GM12878 (cell line): ENCODE measurements at regions not wholly inside any gene's neighbourhood (a gene's known extent, or its start where the extent isn't known, plus 50 kb on each side); places are given as distances from the start of the nearest gene placed in this dataset.

ENCODE experiments used
- ATAC-seq: fragments of 200-7000 bp; cut with Tn5 transposase; 3 replicates; pipeline ENCODE4 v1.9.1; 2020; ENCODE audit warnings: mild to moderate bottlenecking, moderate library complexity
- BruUV-seq: library from RNA; stranded (reverse); fragments of 400-500 nt; replicated peaks from 2 replicates; lab custom pipeline; 2021; lab: Mats Ljungman, UMichigan
- CTCF ChIA-PET: fragments of 300-600 bp; sonication (Branson Sonifier 250); formaldehyde crosslinking; extraction: SDS; loops from one replicate; lab custom pipeline; 2021; ENCODE audit warnings: inconsistent platforms; lab: Yijun Ruan, JAX
- POLR2A ChIA-PET: fragments of 350-600 bp; formaldehyde crosslinking; extraction: SDS; loops from one replicate; lab custom pipeline; 2021; ENCODE audit warnings: inconsistent platforms; lab: Charles Lee
- RAD21 ChIA-PET: fragments of 300-600 bp; sonication (Branson Sonifier 250); formaldehyde crosslinking; loops from one replicate; lab custom pipeline; 2023; ENCODE audit warnings: antibody characterized with exemption; ENCODE audit not compliant: unreplicated experiment; lab: Charles Lee
- SMC1A ChIA-PET: fragments of 300-600 bp; sonication (Branson Sonifier 250); formaldehyde crosslinking; loops from one replicate; lab custom pipeline; 2023; ENCODE audit not compliant: unreplicated experiment, uncharacterized antibody; lab: Charles Lee
- DNase-seq: peaks from one replicate; pipeline ENCODE4 v3.0.0-alpha.2; 2011; ENCODE audit warnings: low read depth, low spot score
- FAIRE-seq: peaks from 3 replicates; lab custom pipeline; 2011; peaks lifted over from hg19 to GRCh38; lab: Jason Lieb, UNC
- H2AFZ ChIP-seq: 2 replicates; pipeline ENCODE4 v1.6.0; 2011; ENCODE audit warnings: low read depth, low read length, control low read depth; ENCODE audit not compliant: control insufficient read depth
- H3K27ac ChIP-seq: 2 replicates; pipeline ENCODE4 v1.5.1; 2011; ENCODE audit warnings: control low read depth; ENCODE audit not compliant: control insufficient read depth, insufficient read depth
- H3K27me3 ChIP-seq, 2 experiments: replicated peaks in 1 of 2; 2 replicates each; pipeline versions ENCODE4 v1.6.0 to v1.6.1; 2011; ENCODE audit warnings: low read length in 1 of 2; ENCODE audit not compliant: control insufficient read depth in 2 of 2, insufficient read depth in 2 of 2
- H3K36me3 ChIP-seq, 2 experiments: 2 replicates each; pipeline ENCODE4 v1.5.1; 2011; ENCODE audit warnings: low read length in 1 of 2; ENCODE audit not compliant: control insufficient read depth in 2 of 2, insufficient read depth in 2 of 2
- H3K4me1 ChIP-seq: 2 replicates; pipeline ENCODE4 v1.6.1; 2011; ENCODE audit warnings: mild to moderate bottlenecking, low read length, moderate library complexity, mixed read lengths; ENCODE audit not compliant: control insufficient read depth, insufficient read depth
- H3K4me2 ChIP-seq: 2 replicates; pipeline ENCODE4 v1.6.0; 2011; ENCODE audit warnings: control low read depth; ENCODE audit not compliant: control insufficient read depth, insufficient read depth
- H3K4me3 ChIP-seq: fragments of 200-600 bp; sonication (generic); 2 replicates; pipeline ENCODE4 v1.5.1; 2016
- H3K79me2 ChIP-seq: 2 replicates; pipeline ENCODE4 v1.6.0; 2011; ENCODE audit warnings: low read length; ENCODE audit not compliant: control insufficient read depth, insufficient read depth
- H3K9ac ChIP-seq: 2 replicates; pipeline ENCODE4 v1.8.0; 2011; ENCODE audit warnings: low read length, control low read depth, mixed read lengths; ENCODE audit not compliant: control insufficient read depth, insufficient read depth
- H3K9me3 ChIP-seq: replicated peaks from 3 replicates; pipeline ENCODE4 v1.5.1; 2011; ENCODE audit warnings: mild to moderate bottlenecking, low read length; ENCODE audit not compliant: control insufficient read depth, insufficient read depth
- H4K20me1 ChIP-seq: 2 replicates; pipeline ENCODE4 v1.6.0; 2011; ENCODE audit not compliant: control insufficient read depth, insufficient read depth
- BRCA1 ChIP-seq: IDR thresholded peaks from 2 replicates; pipeline ENCODE4 v1.6.1; 2011; ENCODE audit warnings: low read depth, low read length, improper control_type of control experiment
- ESRRA ChIP-seq: IDR thresholded peaks from 2 replicates; pipeline ENCODE4 v1.6.1; 2012; ENCODE audit warnings: mild to moderate bottlenecking, low read length, improper control_type of control experiment
- EZH2 ChIP-seq: IDR thresholded peaks from 2 replicates; pipeline ENCODE4 v1.6.1; 2012; ENCODE audit warnings: low read depth, mild to moderate bottlenecking, control low read depth, inconsistent platforms, low read length, borderline replicate concordance; ENCODE audit not compliant: control insufficient read depth
- FOXK2 ChIP-seq: fragments of 450-650 bp; IDR thresholded peaks from 2 replicates; pipeline ENCODE4 v1.6.1; 2017; ENCODE audit warnings: mild to moderate bottlenecking, moderate library complexity
- FOXM1 ChIP-seq: IDR thresholded peaks from 2 replicates; pipeline ENCODE4 v1.6.1; 2012; ENCODE audit warnings: low read depth, mild to moderate bottlenecking, inconsistent platforms, low read length, moderate library complexity
- HCFC1 ChIP-seq: fragments of 150-350 bp; IDR thresholded peaks from 2 replicates; pipeline ENCODE4 v1.6.1; 2014; ENCODE audit warnings: low read length
- HDAC6 ChIP-seq: fragments of 200-600 bp; sonication (generic); IDR thresholded peaks from one replicate; pipeline ENCODE4 v1.8.0; 2017; ENCODE audit warnings: antibody characterized with exemption; ENCODE audit not compliant: unreplicated experiment
- IKZF1 ChIP-seq: fragments of 450-650 bp; conservative IDR thresholded peaks from 2 replicates; pipeline ENCODE4 v1.6.1; 2017; ENCODE audit warnings: antibody characterized with exemption, mild to moderate bottlenecking
- JUND ChIP-seq: IDR thresholded peaks from 2 replicates; pipeline ENCODE4 v1.6.1; 2012; ENCODE audit warnings: low read depth, mild to moderate bottlenecking, low read length, improper control_type of control experiment, moderate library complexity
- NBN ChIP-seq: fragments of 450-650 bp; IDR thresholded peaks from 2 replicates; pipeline ENCODE4 v1.6.1; 2016
- NR2C1 ChIP-seq: fragments of 450-650 bp; IDR thresholded peaks from 2 replicates; pipeline ENCODE4 v1.6.1; 2017; ENCODE audit warnings: antibody characterized with exemption, mild to moderate bottlenecking, moderate library complexity
- NR2F1 ChIP-seq: fragments of 450-650 bp; conservative IDR thresholded peaks from 2 replicates; pipeline ENCODE4 v1.6.1; 2017; ENCODE audit warnings: mild to moderate bottlenecking
- POLR2AphosphoS5 ChIP-seq: IDR thresholded peaks from 2 replicates; pipeline ENCODE4 v1.6.1; 2011; ENCODE audit warnings: mild to moderate bottlenecking, low read length, inconsistent platforms
- SIN3A ChIP-seq: IDR thresholded peaks from 2 replicates; pipeline ENCODE4 v1.6.1; 2012; ENCODE audit warnings: low read depth, low read length, improper control_type of control experiment
- ZNF207 ChIP-seq: fragments of 450-650 bp; IDR thresholded peaks from 2 replicates; pipeline ENCODE4 v1.6.1; 2014; ENCODE audit warnings: antibody characterized with exemption, mild to moderate bottlenecking, borderline replicate concordance
- ZZZ3 ChIP-seq: IDR thresholded peaks from 2 replicates; pipeline ENCODE4 v1.6.1; 2011; ENCODE audit warnings: low read depth; ENCODE audit not compliant: control insufficient read depth, insufficient read length
- WGBS: methylation state at CpG from one replicate; pipeline ENCODE4 v1.1.6; 2016; ENCODE audit warnings: low lambda C conversion rate; ENCODE audit not compliant: insufficient replicate concordance, insufficient coverage; ENCODE audit errors: missing lambda C conversion rate; 5-methylcytosine and 5-hydroxymethylcytosine counted together
- in situ Hi-C: fragments of 300-500 bp; cut with MboI; formaldehyde crosslinking; loops from 9 replicates; pipeline ENCODE4 v1.14.3; 2018; ENCODE audit warnings: mixed read lengths
- intact Hi-C: fragments of 100-400 bp; cut with micrococcal nuclease; formaldehyde crosslinking; loops from one replicate; pipeline ENCODE4 v1.14.2; 2022; ENCODE audit not compliant: unreplicated experiment
- TF ChIP-seq, protein P1 (sequence below), 3 experiments: IDR thresholded peaks in 2 of 3; conservative IDR thresholded peaks in 1 of 3; 2 replicates each; pipeline ENCODE4 v1.5.1; 2011; ENCODE audit warnings: low read depth in 3 of 3, low read length in 3 of 3, mild to moderate bottlenecking in 3 of 3, control low read depth in 2 of 3, moderate library complexity in 2 of 3, inconsistent platforms in 1 of 3, mixed read lengths in 1 of 3; ENCODE audit not compliant: control insufficient read depth in 2 of 3, insufficient read depth in 1 of 3; ENCODE audit errors: extremely low read depth in 1 of 3
- TF ChIP-seq, protein P2 (sequence below): IDR thresholded peaks from 2 replicates; pipeline ENCODE4 v1.6.1; 2011; ENCODE audit warnings: mild to moderate bottlenecking, low read depth, low read length, moderate library complexity; ENCODE audit not compliant: insufficient replicate concordance

DNA sequence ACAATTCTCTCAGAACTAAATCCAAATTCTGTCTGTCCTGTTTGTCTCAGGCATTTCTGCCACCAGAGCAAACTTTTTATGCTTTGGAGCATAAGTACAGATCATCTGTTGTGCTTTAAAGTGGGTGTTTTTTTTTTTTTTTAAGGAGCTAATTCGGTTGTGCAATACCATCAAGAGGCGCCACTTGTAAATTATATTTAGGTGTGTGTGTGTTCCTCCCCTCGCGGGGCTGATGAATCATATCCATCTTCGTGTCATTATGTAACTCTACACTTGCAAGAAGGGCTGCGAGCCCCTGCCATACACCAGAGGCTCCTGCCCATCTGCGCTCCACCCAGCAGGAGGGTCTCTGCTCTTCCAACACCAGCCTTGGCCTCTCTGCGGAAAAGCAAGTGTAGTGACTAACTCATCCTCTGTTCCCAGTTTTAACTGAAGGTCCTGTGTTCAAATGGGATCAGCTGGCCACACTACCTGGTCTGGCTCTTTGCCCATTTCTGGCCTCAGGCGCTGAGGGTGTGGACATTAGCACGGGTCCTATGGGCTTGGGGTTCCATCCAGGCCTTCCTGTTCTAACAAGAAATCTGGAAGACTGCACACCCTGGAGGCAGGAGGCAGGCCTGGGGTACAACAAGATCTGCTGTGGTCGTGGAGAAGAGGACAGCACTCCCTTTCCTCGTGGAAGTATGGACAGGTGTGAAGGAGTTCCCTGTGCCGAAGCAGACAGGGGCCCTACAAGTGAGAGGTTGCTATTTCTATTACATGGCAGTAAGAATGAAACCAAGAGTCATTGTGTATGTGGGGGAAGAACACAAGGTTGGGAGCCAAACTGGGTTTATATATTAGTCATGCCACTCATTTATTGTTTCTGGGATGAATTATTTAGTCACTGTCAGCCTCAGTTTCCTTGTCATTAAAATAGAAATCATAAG, 96.1 kb upstream of the MBNL2 start:
- CTCF ChIA-PET = interaction anchor here (0.7 to 3.1 kb wide), 7 partner anchors 12 to 218 kb away, joined by 3 to 13 read pairs (median 4); no protein-coding TSS in a partner anchor
- ATAC-seq (peak; percentile 94), DNase-seq (peak; percentile 57), FAIRE-seq (peak; percentile 82)
- H3K79me2 ChIP-seq = no peaks in the 10 kb centered on the region
- no peaks in the 10 kb centered on the region for H3K36me3 ChIP-seq
- H3K4me3 ChIP-seq = peak overlapping the region; percentile 41; the same call in 1 of the 2 replicates
- SMC1A ChIA-PET = interaction anchor here (1.2 to 1.9 kb wide), 5 partner anchors 17 to 229 kb away, joined by 3 to 8 read pairs (median 3); partner anchors contain the start of gene MBNL2
- peak overlapping the region; percentile 82 for H3K4me2 ChIP-seq
- RAD21 ChIA-PET = interaction anchor here (0.7 to 1.5 kb wide), 4 partner anchors 15 to 233 kb away, joined by 3 read pairs; partner anchors contain the start of gene MBNL2
- no peaks in the 10 kb centered on the region for H4K20me1 ChIP-seq
- POLR2A ChIA-PET = interaction anchor here (0.6 kb wide), 2 partner anchors 69 to 236 kb away, joined by 4 to 6 read pairs; no protein-coding TSS in a partner anchor
- H3K9me3 ChIP-seq = no peaks in the 10 kb centered on the region
- WGBS = 1% methylated on average over 13 of the region's 13 CpGs
- intact Hi-C loops (loop anchor here (5.0 kb wide), 1 partner anchor 86 kb away; no protein-coding TSS in a partner anchor), in situ Hi-C loops (no loop called here)
- peaks cover 24% of the 10 kb centered on the region for H3K4me1 ChIP-seq
- peak overlapping the region; percentile 32; the same call in 1 of the 2 replicates for H3K9ac ChIP-seq
- H2AFZ ChIP-seq = peak overlapping the region; percentile 1
- no TSS peak for BruUV-seq
- H3K27ac ChIP-seq = peak overlapping the region; percentile 69
- H3K27me3 ChIP-seq = no peaks in the 10 kb centered on the region
- TF ChIP-seq, protein P1, sequence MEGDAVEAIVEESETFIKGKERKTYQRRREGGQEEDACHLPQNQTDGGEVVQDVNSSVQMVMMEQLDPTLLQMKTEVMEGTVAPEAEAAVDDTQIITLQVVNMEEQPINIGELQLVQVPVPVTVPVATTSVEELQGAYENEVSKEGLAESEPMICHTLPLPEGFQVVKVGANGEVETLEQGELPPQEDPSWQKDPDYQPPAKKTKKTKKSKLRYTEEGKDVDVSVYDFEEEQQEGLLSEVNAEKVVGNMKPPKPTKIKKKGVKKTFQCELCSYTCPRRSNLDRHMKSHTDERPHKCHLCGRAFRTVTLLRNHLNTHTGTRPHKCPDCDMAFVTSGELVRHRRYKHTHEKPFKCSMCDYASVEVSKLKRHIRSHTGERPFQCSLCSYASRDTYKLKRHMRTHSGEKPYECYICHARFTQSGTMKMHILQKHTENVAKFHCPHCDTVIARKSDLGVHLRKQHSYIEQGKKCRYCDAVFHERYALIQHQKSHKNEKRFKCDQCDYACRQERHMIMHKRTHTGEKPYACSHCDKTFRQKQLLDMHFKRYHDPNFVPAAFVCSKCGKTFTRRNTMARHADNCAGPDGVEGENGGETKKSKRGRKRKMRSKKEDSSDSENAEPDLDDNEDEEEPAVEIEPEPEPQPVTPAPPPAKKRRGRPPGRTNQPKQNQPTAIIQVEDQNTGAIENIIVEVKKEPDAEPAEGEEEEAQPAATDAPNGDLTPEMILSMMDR (IDR thresholded peaks at IDR 0.05 in 2 of 3, conservative IDR thresholded peaks at IDR 0.05 in 1 of 3; ENCODE audit: control insufficient read depth in 2 of 3, extremely low read depth in 1 of 3, insufficient read depth in 1 of 3, low read depth in 3 of 3, low read length in 3 of 3) = no peak
- peak; percentile 69; the same call in 1 of the 2 replicates for TF ChIP-seq JUND
- TF ChIP-seq FOXK2 = no peak
- no peak for TF ChIP-seq SIN3A
- no peak for TF ChIP-seq ESRRA
- no peak for TF ChIP-seq EZH2
- TF ChIP-seq NR2F1 = no peak
- TF ChIP-seq BRCA1 = no peak
- no peak for TF ChIP-seq ZZZ3
- TF ChIP-seq, protein P2, sequence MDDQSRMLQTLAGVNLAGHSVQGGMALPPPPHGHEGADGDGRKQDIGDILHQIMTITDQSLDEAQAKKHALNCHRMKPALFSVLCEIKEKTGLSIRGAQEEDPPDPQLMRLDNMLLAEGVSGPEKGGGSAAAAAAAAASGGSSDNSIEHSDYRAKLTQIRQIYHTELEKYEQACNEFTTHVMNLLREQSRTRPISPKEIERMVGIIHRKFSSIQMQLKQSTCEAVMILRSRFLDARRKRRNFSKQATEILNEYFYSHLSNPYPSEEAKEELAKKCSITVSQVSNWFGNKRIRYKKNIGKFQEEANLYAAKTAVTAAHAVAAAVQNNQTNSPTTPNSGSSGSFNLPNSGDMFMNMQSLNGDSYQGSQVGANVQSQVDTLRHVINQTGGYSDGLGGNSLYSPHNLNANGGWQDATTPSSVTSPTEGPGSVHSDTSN = no peak
- TF ChIP-seq HDAC6 = no peak
- TF ChIP-seq NBN = no peak
- no peak for TF ChIP-seq NR2C1
- TF ChIP-seq ZNF207 = no peak
- peak; percentile 87; the same call in 1 of the 2 replicates for TF ChIP-seq FOXM1
- no peak for TF ChIP-seq HCFC1
- TF ChIP-seq POLR2AphosphoS5 = no peak
- TF ChIP-seq IKZF1 = peak; percentile 60
